ENCODE measurements at regions not wholly inside any gene's neighbourhood (a gene's known extent, or its start where the extent isn't known, plus 50 kb on each side); places are given as distances from the start of the nearest gene placed in this dataset.

DNA sequence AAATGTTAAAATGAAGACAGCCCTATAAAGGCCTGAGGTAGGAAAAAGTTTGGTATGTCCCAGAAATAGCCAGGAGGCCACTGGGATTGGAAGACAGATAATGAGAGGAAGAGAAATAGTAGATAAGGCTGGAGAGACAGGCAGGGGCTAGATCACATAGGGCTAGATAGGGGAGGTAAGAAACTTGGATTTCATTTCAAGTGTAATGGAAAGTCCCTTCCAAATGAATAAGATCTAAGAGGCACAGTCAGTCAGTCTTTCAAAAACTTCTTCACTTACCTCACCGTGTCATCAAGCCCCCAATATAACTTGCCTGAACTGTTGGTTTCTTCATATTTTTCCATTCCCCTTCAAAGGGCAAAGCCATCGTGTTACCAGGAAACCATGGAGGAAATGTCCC lies 121.8 kb downstream of the SPCS3 start:
- TF ChIP-seq ESRRG (CRISPR knock-in tag; IDR thresholded peaks at IDR 0.05), result no peak
- no peak for TF ChIP-seq ARNTL (CRISPR knock-in tag; IDR thresholded peaks at IDR 0.05; ENCODE audit: borderline replicate concordance, low read depth)
- TF ChIP-seq, protein P1, sequence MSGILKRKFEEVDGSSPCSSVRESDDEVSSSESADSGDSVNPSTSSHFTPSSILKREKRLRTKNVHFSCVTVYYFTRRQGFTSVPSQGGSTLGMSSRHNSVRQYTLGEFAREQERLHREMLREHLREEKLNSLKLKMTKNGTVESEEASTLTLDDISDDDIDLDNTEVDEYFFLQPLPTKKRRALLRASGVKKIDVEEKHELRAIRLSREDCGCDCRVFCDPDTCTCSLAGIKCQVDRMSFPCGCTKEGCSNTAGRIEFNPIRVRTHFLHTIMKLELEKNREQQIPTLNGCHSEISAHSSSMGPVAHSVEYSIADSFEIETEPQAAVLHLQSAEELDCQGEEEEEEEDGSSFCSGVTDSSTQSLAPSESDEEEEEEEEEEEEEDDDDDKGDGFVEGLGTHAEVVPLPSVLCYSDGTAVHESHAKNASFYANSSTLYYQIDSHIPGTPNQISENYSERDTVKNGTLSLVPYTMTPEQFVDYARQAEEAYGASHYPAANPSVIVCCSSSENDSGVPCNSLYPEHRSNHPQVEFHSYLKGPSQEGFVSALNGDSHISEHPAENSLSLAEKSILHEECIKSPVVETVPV (CRISPR knock-in tag; IDR thresholded peaks at IDR 0.05), result no peak
- no peak for TF ChIP-seq ZNF70 (CRISPR knock-in tag; IDR thresholded peaks at IDR 0.05)
- no peak for TF ChIP-seq TOX (CRISPR knock-in tag; IDR thresholded peaks at IDR 0.05; ENCODE audit: borderline replicate concordance)
- TF ChIP-seq RARB (CRISPR knock-in tag; IDR thresholded peaks at IDR 0.05), result no peak
- no peak for TF ChIP-seq CSDC2 (CRISPR knock-in tag; IDR thresholded peaks at IDR 0.05)
- TF ChIP-seq, protein P2, sequence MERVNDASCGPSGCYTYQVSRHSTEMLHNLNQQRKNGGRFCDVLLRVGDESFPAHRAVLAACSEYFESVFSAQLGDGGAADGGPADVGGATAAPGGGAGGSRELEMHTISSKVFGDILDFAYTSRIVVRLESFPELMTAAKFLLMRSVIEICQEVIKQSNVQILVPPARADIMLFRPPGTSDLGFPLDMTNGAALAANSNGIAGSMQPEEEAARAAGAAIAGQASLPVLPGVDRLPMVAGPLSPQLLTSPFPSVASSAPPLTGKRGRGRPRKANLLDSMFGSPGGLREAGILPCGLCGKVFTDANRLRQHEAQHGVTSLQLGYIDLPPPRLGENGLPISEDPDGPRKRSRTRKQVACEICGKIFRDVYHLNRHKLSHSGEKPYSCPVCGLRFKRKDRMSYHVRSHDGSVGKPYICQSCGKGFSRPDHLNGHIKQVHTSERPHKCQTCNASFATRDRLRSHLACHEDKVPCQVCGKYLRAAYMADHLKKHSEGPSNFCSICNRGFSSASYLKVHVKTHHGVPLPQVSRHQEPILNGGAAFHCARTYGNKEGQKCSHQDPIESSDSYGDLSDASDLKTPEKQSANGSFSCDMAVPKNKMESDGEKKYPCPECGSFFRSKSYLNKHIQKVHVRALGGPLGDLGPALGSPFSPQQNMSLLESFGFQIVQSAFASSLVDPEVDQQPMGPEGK (CRISPR knock-in tag; IDR thresholded peaks at IDR 0.05; ENCODE audit: borderline replicate concordance), result no peak
- TF ChIP-seq ZNF565 (CRISPR knock-in tag; conservative IDR thresholded peaks at IDR 0.05; ENCODE audit: low read depth), result no peak
- TF ChIP-seq BACH2 (CRISPR knock-in tag; IDR thresholded peaks at IDR 0.05; ENCODE audit: borderline replicate concordance), result no peak
- no peak for TF ChIP-seq ZFP30 (CRISPR knock-in tag; IDR thresholded peaks at IDR 0.05)
- TF ChIP-seq, protein P3, sequence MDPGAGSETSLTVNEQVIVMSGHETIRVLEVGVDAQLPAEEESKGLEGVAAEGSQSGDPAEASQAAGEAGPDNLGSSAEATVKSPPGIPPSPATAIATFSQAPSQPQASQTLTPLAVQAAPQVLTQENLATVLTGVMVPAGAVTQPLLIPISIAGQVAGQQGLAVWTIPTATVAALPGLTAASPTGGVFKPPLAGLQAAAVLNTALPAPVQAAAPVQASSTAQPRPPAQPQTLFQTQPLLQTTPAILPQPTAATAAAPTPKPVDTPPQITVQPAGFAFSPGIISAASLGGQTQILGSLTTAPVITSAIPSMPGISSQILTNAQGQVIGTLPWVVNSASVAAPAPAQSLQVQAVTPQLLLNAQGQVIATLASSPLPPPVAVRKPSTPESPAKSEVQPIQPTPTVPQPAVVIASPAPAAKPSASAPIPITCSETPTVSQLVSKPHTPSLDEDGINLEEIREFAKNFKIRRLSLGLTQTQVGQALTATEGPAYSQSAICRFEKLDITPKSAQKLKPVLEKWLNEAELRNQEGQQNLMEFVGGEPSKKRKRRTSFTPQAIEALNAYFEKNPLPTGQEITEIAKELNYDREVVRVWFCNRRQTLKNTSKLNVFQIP (CRISPR knock-in tag; IDR thresholded peaks at IDR 0.05; ENCODE audit: borderline replicate concordance, low read depth), result no peak
- TF ChIP-seq, protein P4, sequence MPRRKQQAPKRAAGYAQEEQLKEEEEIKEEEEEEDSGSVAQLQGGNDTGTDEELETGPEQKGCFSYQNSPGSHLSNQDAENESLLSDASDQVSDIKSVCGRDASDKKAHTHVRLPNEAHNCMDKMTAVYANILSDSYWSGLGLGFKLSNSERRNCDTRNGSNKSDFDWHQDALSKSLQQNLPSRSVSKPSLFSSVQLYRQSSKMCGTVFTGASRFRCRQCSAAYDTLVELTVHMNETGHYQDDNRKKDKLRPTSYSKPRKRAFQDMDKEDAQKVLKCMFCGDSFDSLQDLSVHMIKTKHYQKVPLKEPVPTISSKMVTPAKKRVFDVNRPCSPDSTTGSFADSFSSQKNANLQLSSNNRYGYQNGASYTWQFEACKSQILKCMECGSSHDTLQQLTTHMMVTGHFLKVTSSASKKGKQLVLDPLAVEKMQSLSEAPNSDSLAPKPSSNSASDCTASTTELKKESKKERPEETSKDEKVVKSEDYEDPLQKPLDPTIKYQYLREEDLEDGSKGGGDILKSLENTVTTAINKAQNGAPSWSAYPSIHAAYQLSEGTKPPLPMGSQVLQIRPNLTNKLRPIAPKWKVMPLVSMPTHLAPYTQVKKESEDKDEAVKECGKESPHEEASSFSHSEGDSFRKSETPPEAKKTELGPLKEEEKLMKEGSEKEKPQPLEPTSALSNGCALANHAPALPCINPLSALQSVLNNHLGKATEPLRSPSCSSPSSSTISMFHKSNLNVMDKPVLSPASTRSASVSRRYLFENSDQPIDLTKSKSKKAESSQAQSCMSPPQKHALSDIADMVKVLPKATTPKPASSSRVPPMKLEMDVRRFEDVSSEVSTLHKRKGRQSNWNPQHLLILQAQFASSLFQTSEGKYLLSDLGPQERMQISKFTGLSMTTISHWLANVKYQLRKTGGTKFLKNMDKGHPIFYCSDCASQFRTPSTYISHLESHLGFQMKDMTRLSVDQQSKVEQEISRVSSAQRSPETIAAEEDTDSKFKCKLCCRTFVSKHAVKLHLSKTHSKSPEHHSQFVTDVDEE (CRISPR knock-in tag; IDR thresholded peaks at IDR 0.05), result no peak
- no peak for TF ChIP-seq SNAI2 (CRISPR knock-in tag; IDR thresholded peaks at IDR 0.05)
- no peak for TF ChIP-seq GLIS3 (CRISPR knock-in tag; IDR thresholded peaks at IDR 0.05)
- TF ChIP-seq ZFP3 (CRISPR knock-in tag; IDR thresholded peaks at IDR 0.05), result no peak
- TF ChIP-seq PPARA (CRISPR knock-in tag; IDR thresholded peaks at IDR 0.05; ENCODE audit: borderline replicate concordance), result no peak
- TF ChIP-seq OSR1 (CRISPR knock-in tag; IDR thresholded peaks at IDR 0.05), result no peak
- no peak for TF ChIP-seq ISL1 (CRISPR knock-in tag; IDR thresholded peaks at IDR 0.05)
- ATAC-seq, result no peak

DNA sequence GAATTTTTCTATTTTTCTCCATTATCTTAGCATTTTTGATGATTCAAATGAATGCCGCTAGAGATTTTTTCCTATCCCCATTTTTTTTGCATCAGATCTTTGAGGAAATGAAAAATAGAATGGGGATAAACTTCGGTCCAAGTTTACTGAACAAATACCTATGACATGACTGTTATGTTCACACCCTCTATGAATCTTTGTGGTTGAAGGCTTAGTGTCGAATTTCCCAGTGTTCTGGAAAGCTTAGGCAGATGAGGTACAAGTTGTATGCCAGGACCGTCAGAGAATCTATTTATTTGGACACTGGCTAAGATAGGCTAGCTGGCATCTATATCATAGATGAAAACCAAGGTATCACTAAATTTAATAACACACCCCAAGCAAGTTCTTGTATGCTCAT lies 123.4 kb downstream of the SPCS3 start:
- TF ChIP-seq ZNF70 (CRISPR knock-in tag; IDR thresholded peaks at IDR 0.05) (no peak), GLIS3 (CRISPR knock-in tag; IDR thresholded peaks at IDR 0.05) (no peak), ZNF8 (CRISPR knock-in tag; IDR thresholded peaks at IDR 0.05) (no peak), ZFP30 (CRISPR knock-in tag; IDR thresholded peaks at IDR 0.05) (no peak), ESRRG (CRISPR knock-in tag; IDR thresholded peaks at IDR 0.05) (no peak), RARB (CRISPR knock-in tag; IDR thresholded peaks at IDR 0.05) (no peak), ZC3H10 (CRISPR knock-in tag; IDR thresholded peaks at IDR 0.05) (no peak), SNAI2 (CRISPR knock-in tag; IDR thresholded peaks at IDR 0.05) (no peak), TOX (CRISPR knock-in tag; IDR thresholded peaks at IDR 0.05; ENCODE audit: borderline replicate concordance) (no peak)
- TF ChIP-seq, protein P2 (CRISPR knock-in tag; IDR thresholded peaks at IDR 0.05; ENCODE audit: borderline replicate concordance), result no peak
- TF ChIP-seq, protein P3 (CRISPR knock-in tag; IDR thresholded peaks at IDR 0.05; ENCODE audit: borderline replicate concordance, low read depth), result no peak
- TF ChIP-seq, protein P5, sequence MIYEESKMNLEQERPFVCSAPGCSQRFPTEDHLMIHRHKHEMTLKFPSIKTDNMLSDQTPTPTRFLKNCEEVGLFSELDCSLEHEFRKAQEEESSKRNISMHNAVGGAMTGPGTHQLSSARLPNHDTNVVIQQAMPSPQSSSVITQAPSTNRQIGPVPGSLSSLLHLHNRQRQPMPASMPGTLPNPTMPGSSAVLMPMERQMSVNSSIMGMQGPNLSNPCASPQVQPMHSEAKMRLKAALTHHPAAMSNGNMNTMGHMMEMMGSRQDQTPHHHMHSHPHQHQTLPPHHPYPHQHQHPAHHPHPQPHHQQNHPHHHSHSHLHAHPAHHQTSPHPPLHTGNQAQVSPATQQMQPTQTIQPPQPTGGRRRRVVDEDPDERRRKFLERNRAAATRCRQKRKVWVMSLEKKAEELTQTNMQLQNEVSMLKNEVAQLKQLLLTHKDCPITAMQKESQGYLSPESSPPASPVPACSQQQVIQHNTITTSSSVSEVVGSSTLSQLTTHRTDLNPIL (CRISPR knock-in tag; IDR thresholded peaks at IDR 0.05; ENCODE audit: low read depth), result no peak
- ATAC-seq, result peak; percentile 86

Measured in SK-N-SH treated with all-trans-retinoic acid at 6 μM for 48 hours (cell line).